Calu3 (cell line): ENCODE measurements at regions not wholly inside any gene's neighbourhood (a gene's known extent, or its start where the extent isn't known, plus 50 kb on each side); places are given as distances from the start of the nearest gene placed in this dataset.

Experiments used
- BruUV-seq: library from RNA; stranded (reverse); fragments of 400-500 nt; replicated peaks from 2 replicates; lab custom pipeline; 2021; lab: Mats Ljungman, UMichigan
- CTCF ChIA-PET: fragments of 300-600 bp; sonication (Branson Sonifier 250); formaldehyde crosslinking; loops from one replicate; lab custom pipeline; 2022; ENCODE audit warnings: antibody characterized with exemption; lab: Charles Lee
- DNase-seq: peaks from one replicate; pipeline ENCODE4 v3.0.0; 2022
- H3K27ac Mint-ChIP-seq: one replicate; pipeline ENCODE4 v1.8.0; 2022; ENCODE audit warnings: mixed read lengths; ENCODE audit not compliant: unreplicated experiment
- H3K27me3 Mint-ChIP-seq: one replicate; pipeline ENCODE4 v1.8.0; 2022; ENCODE audit warnings: mixed read lengths; ENCODE audit not compliant: unreplicated experiment
- H3K36me3 Mint-ChIP-seq: one replicate; pipeline ENCODE4 v1.8.0; 2022; ENCODE audit warnings: mild to moderate bottlenecking, moderate library complexity, mixed read lengths; ENCODE audit not compliant: insufficient read depth, unreplicated experiment
- H3K4me1 Mint-ChIP-seq: one replicate; pipeline ENCODE4 v1.8.0; 2022; ENCODE audit warnings: mild to moderate bottlenecking, low read depth, mixed read lengths; ENCODE audit not compliant: unreplicated experiment
- H3K4me3 Mint-ChIP-seq: one replicate; pipeline ENCODE4 v1.8.0; 2022; ENCODE audit warnings: mild to moderate bottlenecking, low read depth, moderate library complexity, mixed read lengths; ENCODE audit not compliant: unreplicated experiment
- H3K9me3 Mint-ChIP-seq: one replicate; pipeline ENCODE4 v1.8.0; 2022; ENCODE audit warnings: low read depth, mixed read lengths; ENCODE audit not compliant: unreplicated experiment
- intact Hi-C: fragments of 100-400 bp; cut with micrococcal nuclease; formaldehyde crosslinking; loops from one replicate; pipeline ENCODE4 v1.10.0; 2022; ENCODE audit not compliant: unreplicated experiment
- TF ChIP-seq, protein P1 (sequence below): fragments of 200-600 bp; IDR thresholded peaks from one replicate; pipeline ENCODE4 v1.8.0; 2022; ENCODE audit warnings: antibody characterized with exemption; ENCODE audit not compliant: unreplicated experiment

DNA sequence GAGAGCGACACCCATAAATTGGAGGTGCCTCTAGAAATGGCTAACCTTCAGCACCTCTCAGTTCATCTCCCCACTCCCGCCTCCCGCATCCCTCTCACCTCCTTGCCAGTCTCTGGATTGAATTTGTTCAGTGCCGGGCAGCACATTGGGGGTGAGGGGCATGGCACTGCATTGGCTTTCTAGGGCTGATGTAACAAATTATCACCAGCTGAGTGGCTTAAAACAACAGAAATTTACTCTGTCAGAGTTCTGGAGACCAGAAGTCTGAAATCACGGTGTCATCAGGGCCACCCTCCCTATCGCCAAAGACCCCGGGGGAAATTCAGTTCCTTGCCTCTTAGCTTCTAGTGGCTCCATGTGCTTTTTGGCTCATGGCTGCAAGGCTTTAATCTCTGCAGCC, 105.1 kb upstream of the RBPJ start:
- Mint-ChIP-seq H3K27ac (no peak overlapping the region), H3K4me1 (peaks cover 19% of the 10 kb centered on the region), H3K4me3 (no peak overlapping the region), H3K9me3 (peaks cover 4% of the 10 kb centered on the region), H3K27me3 (peaks cover 31% of the 10 kb centered on the region), H3K36me3 (no peaks in the 10 kb centered on the region)
- CTCF ChIA-PET = no interaction called here
- DNase-seq = no peak
- intact Hi-C loops = no loop called here
- TF ChIP-seq, protein P1, sequence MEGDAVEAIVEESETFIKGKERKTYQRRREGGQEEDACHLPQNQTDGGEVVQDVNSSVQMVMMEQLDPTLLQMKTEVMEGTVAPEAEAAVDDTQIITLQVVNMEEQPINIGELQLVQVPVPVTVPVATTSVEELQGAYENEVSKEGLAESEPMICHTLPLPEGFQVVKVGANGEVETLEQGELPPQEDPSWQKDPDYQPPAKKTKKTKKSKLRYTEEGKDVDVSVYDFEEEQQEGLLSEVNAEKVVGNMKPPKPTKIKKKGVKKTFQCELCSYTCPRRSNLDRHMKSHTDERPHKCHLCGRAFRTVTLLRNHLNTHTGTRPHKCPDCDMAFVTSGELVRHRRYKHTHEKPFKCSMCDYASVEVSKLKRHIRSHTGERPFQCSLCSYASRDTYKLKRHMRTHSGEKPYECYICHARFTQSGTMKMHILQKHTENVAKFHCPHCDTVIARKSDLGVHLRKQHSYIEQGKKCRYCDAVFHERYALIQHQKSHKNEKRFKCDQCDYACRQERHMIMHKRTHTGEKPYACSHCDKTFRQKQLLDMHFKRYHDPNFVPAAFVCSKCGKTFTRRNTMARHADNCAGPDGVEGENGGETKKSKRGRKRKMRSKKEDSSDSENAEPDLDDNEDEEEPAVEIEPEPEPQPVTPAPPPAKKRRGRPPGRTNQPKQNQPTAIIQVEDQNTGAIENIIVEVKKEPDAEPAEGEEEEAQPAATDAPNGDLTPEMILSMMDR = no peak
- BruUV-seq = no TSS peak

DNA sequence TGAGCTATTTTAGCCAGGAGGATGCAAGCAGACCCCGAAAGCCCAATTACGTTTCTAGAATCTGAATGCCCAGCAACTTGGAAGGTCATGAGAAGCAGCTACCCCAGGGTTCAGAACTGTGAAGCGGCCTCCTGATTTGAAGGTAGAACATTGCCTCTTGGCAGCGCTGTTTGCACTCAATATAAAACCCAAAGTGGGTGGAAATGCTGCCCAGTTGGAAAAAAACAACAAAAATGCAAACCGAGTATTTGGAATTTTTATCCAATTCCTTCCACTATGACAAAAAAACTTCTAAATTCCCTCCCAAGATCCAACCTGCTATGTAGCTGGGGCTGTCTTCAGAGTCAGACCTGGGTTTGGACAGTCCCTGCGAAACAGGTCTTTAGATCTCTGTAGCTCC, 103.3 kb upstream of the RBPJ start:
- TF ChIP-seq, protein P1 = no peak
- Mint-ChIP-seq H3K4me3 (no peak overlapping the region), H3K36me3 (no peaks in the 10 kb centered on the region), H3K27ac (no peak overlapping the region), H3K27me3 (peaks cover 31% of the 10 kb centered on the region), H3K9me3 (peaks cover 4% of the 10 kb centered on the region), H3K4me1 (peaks cover 34% of the 10 kb centered on the region)
- intact Hi-C loops = no loop called here
- no TSS peak for BruUV-seq
- no peak for DNase-seq
- CTCF ChIA-PET = no interaction called here

DNA sequence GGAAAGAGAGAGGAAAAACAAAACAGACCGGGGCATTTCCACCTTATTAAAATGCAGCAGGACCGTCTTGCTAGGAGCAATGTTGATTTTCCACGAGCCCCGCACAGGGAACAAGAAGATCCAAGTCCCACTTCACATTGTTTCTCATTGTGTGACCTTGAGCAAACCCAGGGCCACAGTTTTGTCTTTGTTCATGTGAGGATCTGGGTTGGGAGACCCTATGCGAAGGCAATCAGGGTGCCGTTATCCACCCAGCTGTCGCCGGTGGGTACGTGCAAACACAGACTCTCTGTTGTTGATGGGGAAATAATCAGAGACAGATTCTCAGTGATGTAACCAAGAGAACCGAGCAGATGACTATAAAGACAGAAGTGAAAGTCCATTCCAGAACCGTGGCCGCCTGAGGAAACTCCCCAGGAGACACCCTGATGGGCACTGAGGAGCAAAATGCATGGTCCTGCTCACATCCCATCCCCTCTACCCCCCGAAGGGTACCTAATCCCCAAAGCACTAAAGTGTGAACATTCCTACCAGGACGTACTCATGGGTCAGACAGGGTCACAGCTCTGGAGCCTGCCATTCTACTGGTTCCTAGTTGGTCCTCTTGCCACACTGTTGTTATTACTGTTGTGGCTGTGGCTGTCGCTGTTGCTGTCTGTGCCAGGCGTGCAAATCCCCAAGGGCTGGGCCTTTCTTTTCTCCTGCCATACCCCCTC, 102.7 kb upstream of the RBPJ start:
- CTCF ChIA-PET = no interaction called here
- Mint-ChIP-seq H3K4me1 (peaks cover 34% of the 10 kb centered on the region), H3K9me3 (peaks cover 4% of the 10 kb centered on the region), H3K27ac (no peak overlapping the region), H3K36me3 (no peaks in the 10 kb centered on the region), H3K27me3 (peaks cover 27% of the 10 kb centered on the region), H3K4me3 (no peak overlapping the region)
- intact Hi-C loops = no loop called here
- BruUV-seq = no TSS peak
- DNase-seq = no peak
- TF ChIP-seq, protein P1 = no peak

DNA sequence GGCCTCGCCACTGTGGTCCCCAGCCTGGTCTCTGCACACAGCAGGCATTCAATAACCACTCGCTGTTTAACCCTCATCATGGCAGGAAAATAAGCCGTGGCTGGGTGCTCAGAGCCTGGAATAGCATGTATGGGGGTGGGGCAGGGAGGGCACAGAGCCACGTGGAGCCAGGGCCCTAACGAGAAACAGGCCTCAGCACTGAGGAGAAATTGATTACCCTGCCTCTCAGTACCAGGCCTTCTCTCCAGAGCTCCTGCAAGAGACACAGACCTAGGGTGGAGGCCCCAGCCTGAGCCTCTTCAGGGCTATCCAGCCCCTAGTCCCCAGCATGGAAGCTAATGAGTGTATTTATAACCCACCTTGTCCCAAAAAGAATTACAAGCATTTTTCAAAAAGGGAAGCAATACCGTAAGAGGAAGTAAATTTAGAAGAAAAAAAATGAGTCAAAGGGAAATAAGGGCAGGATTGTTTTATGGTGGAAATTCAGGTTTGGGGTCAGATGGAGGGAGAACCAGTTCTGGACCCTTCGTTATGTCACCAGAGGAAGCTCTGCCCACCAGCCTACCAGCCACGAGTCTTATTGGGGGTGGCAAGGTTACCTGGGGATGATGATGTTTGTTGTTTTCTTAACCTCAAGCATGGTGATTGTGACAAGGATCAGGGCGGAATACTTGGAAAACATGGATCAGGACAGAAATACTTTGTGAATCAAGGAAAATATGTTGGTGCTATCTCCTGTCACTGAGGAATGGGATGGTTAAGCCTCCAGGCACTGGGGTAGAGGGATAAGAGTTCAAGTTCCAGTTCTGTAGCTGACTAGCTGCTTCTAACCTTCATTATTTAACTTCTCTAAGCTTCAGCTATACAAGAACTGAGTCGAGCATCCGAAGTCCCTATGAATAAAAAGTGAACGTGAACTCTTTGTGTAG, 101.9 kb upstream of the RBPJ start:
- peaks cover 34% of the 10 kb centered on the region for H3K4me1 Mint-ChIP-seq
- CTCF ChIA-PET = no interaction called here
- H3K9me3 Mint-ChIP-seq = peaks cover 2% of the 10 kb centered on the region
- intact Hi-C loops = no loop called here
- no peak overlapping the region for H3K4me3 Mint-ChIP-seq
- TF ChIP-seq, protein P1 = no peak
- H3K36me3 Mint-ChIP-seq = no peaks in the 10 kb centered on the region
- no TSS peak for BruUV-seq
- H3K27me3 Mint-ChIP-seq = peaks cover 18% of the 10 kb centered on the region
- no peak overlapping the region for H3K27ac Mint-ChIP-seq
- no peak for DNase-seq
